ENCODE measurements at regions not wholly inside any gene's neighbourhood (a gene's known extent, or its start where the extent isn't known, plus 50 kb on each side); places are given as distances from the start of the nearest gene placed in this dataset.
"Not testable (repeated sequence)": the region's sequence is repeated elsewhere in the genome, so short reads cannot be mapped to it uniquely, and the experiment has no call there.

- not testable (repeated sequence) for DNase-seq (ENCODE audit: low spot score)
Measured at GRCh38 chr3:40949347-40949746, 250.0 kb upstream of the CTNNB1 start.

GRCh38 chr3:40951636-40952035 lies 247.7 kb upstream of the CTNNB1 start:
- no peak for DNase-seq (ENCODE audit: low spot score)

GRCh38 chr3:40961104-40961857 lies 238.0 kb upstream of the CTNNB1 start:
- no peak for DNase-seq (ENCODE audit: low spot score)

GRCh38 chr3:40962721-40963120 lies 236.6 kb upstream of the CTNNB1 start:
- DNase-seq (ENCODE audit: low spot score) = no peak

GRCh38 chr3:40968666-40969065 lies 230.6 kb upstream of the CTNNB1 start:
- no peak for DNase-seq (ENCODE audit: low spot score)

- no peak for DNase-seq (ENCODE audit: low spot score)
Measured at GRCh38 chr3:40969341-40969740, 230.0 kb upstream of the CTNNB1 start.

GRCh38 chr3:40969756-40970466 lies 229.4 kb upstream of the CTNNB1 start:
- no peak for DNase-seq (ENCODE audit: low spot score)

- no peak for DNase-seq (ENCODE audit: low spot score)
Measured at GRCh38 chr3:40971191-40972168, 227.8 kb upstream of the CTNNB1 start.

- DNase-seq (ENCODE audit: low spot score) = no peak
Measured at GRCh38 chr3:40972350-40972749, 227.0 kb upstream of the CTNNB1 start.

GRCh38 chr3:40973141-40973540 lies 226.2 kb upstream of the CTNNB1 start:
- no peak for DNase-seq (ENCODE audit: low spot score)

GRCh38 chr3:40975711-40976121 lies 223.6 kb upstream of the CTNNB1 start:
- no peak for DNase-seq (ENCODE audit: low spot score)

- no peak for DNase-seq (ENCODE audit: low spot score)
Measured at GRCh38 chr3:40976241-40976640, 223.1 kb upstream of the CTNNB1 start.

GRCh38 chr3:40978442-40978841 lies 220.9 kb upstream of the CTNNB1 start:
- no peak for DNase-seq (ENCODE audit: low spot score)

- DNase-seq (ENCODE audit: low spot score) = no peak
Measured at GRCh38 chr3:40979962-40980361, 219.3 kb upstream of the CTNNB1 start.

GRCh38 chr3:40980467-40980866 lies 218.8 kb upstream of the CTNNB1 start:
- DNase-seq (ENCODE audit: low spot score) = no peak

GRCh38 chr3:40985195-40985594 lies 214.1 kb upstream of the CTNNB1 start:
- no peak for DNase-seq (ENCODE audit: low spot score)

- DNase-seq (ENCODE audit: low spot score) = no peak
Measured at GRCh38 chr3:40988468-40988867, 210.8 kb upstream of the CTNNB1 start.

GRCh38 chr3:40989141-40990061 lies 209.9 kb upstream of the CTNNB1 start:
- no peak for DNase-seq (ENCODE audit: low spot score)

GRCh38 chr3:40990062-40990456 lies 209.2 kb upstream of the CTNNB1 start:
- DNase-seq (ENCODE audit: low spot score) = no peak

- DNase-seq (ENCODE audit: low spot score) = no peak
Measured at GRCh38 chr3:40992023-40992422, 207.3 kb upstream of the CTNNB1 start.

GRCh38 chr3:40994611-40995010 lies 204.7 kb upstream of the CTNNB1 start:
- DNase-seq (ENCODE audit: low spot score) = no peak
